ENCODE measurements at regions not wholly inside any gene's neighbourhood (a gene's known extent, or its start where the extent isn't known, plus 50 kb on each side); places are given as distances from the start of the nearest gene placed in this dataset.
"Not testable (repeated sequence)": the region's sequence is repeated elsewhere in the genome, so short reads cannot be mapped to it uniquely, and the experiment has no call there.

- POLR2A ChIA-PET = no interaction called here
- DNase-seq = no peak
- CTCF ChIA-PET = no interaction called here
- no peak for TF ChIP-seq CTCF (IDR thresholded peaks at IDR 0.05)
- H3K4me3 Mint-ChIP-seq = no peak overlapping the region
- no peaks in the 10 kb centered on the region for H3K36me3 Mint-ChIP-seq (ENCODE audit: low read depth)
- no peaks in the 10 kb centered on the region for H3K9me3 Mint-ChIP-seq
- intact Hi-C loops (cut with micrococcal nuclease) = no loop called here
- no peaks in the 10 kb centered on the region for H3K4me1 Mint-ChIP-seq
- H3K27ac Mint-ChIP-seq = no peak overlapping the region
- no peak for ATAC-seq (ENCODE audit: low read depth)
- H3K27me3 Mint-ChIP-seq = no peaks in the 10 kb centered on the region
These were observed 273.7 kb downstream of the SEMA3D start for GRCh38 chr7:84912993-84913635.

GRCh38 chr7:84912537-84912936 lies 274.3 kb downstream of the SEMA3D start:
- DNase-seq (no peak), ATAC-seq (ENCODE audit: low read depth) (no peak)
- no peaks in the 10 kb centered on the region for H3K27me3 Mint-ChIP-seq
- H3K4me3 Mint-ChIP-seq = no peak overlapping the region
- ChIA-PET POLR2A (no interaction called here), CTCF (no interaction called here)
- H3K9me3 Mint-ChIP-seq = no peaks in the 10 kb centered on the region
- H3K27ac Mint-ChIP-seq = no peak overlapping the region
- no peaks in the 10 kb centered on the region for H3K36me3 Mint-ChIP-seq (ENCODE audit: low read depth)
- no peak for TF ChIP-seq CTCF (IDR thresholded peaks at IDR 0.05)
- no peaks in the 10 kb centered on the region for H3K4me1 Mint-ChIP-seq
- intact Hi-C loops (cut with micrococcal nuclease) = no loop called here

- CTCF ChIA-PET = no interaction called here
These were observed 274.8 kb downstream of the SEMA3D start for GRCh38 chr7:84912018-84912417.

GRCh38 chr7:84911077-84911476 lies 275.8 kb downstream of the SEMA3D start:
- DNase-seq (no peak), ATAC-seq (ENCODE audit: low read depth) (no peak)
- Mint-ChIP-seq H3K9me3 (no peaks in the 10 kb centered on the region), H3K27ac (no peak overlapping the region), H3K4me3 (no peak overlapping the region), H3K36me3 (ENCODE audit: low read depth) (no peaks in the 10 kb centered on the region), H3K27me3 (no peaks in the 10 kb centered on the region), H3K4me1 (no peaks in the 10 kb centered on the region)
- intact Hi-C loops (cut with micrococcal nuclease) = no loop called here
- ChIA-PET CTCF (no interaction called here), POLR2A (no interaction called here)
- TF ChIP-seq CTCF (IDR thresholded peaks at IDR 0.05) = no peak

More at GRCh38 chr7:84912018-84912417, 274.8 kb downstream of the SEMA3D start:
- Mint-ChIP-seq H3K9me3 (no peaks in the 10 kb centered on the region), H3K27ac (no peak overlapping the region), H3K27me3 (no peaks in the 10 kb centered on the region), H3K36me3 (ENCODE audit: low read depth) (no peaks in the 10 kb centered on the region), H3K4me1 (no peaks in the 10 kb centered on the region), H3K4me3 (no peak overlapping the region)
- POLR2A ChIA-PET = no interaction called here
- TF ChIP-seq CTCF (IDR thresholded peaks at IDR 0.05) = no peak
- no peak for DNase-seq
- intact Hi-C loops (cut with micrococcal nuclease) = no loop called here
- no peak for ATAC-seq (ENCODE audit: low read depth)

- H3K27ac Mint-ChIP-seq; intact Hi-C loops (cut with micrococcal nuclease); H3K4me1 Mint-ChIP-seq; POLR2A ChIA-PET; H3K4me3 Mint-ChIP-seq; CTCF ChIA-PET; ATAC-seq (ENCODE audit: low read depth); H3K27me3 Mint-ChIP-seq; H3K9me3 Mint-ChIP-seq; H3K36me3 Mint-ChIP-seq (ENCODE audit: low read depth); DNase-seq: not testable (repeated sequence)
These were observed 276.5 kb downstream of the SEMA3D start for GRCh38 chr7:84910322-84910721.

GRCh38 chr7:84908196-84908793 lies 278.6 kb downstream of the SEMA3D start:
- ATAC-seq (ENCODE audit: low read depth) = no peak

More at GRCh38 chr7:84908196-84908793, 278.6 kb downstream of the SEMA3D start:
- Mint-ChIP-seq H3K9me3 (no peaks in the 10 kb centered on the region), H3K36me3 (ENCODE audit: low read depth) (no peaks in the 10 kb centered on the region), H3K27ac (no peak overlapping the region), H3K4me1 (no peaks in the 10 kb centered on the region), H3K4me3 (no peak overlapping the region), H3K27me3 (no peaks in the 10 kb centered on the region)
- no peak for TF ChIP-seq CTCF (IDR thresholded peaks at IDR 0.05)
- intact Hi-C loops (cut with micrococcal nuclease) = no loop called here
- POLR2A ChIA-PET = no interaction called here
- no peak for DNase-seq
- CTCF ChIA-PET = no interaction called here
